Tibial artery (tissue), 4 donors: ENCODE measurements at regions not wholly inside any gene's neighbourhood (a gene's known extent, or its start where the extent isn't known, plus 50 kb on each side); places are given as distances from the start of the nearest gene placed in this dataset.

Experiments used
- DNase-seq, 2 donors: peaks; one replicate each; pipeline ENCODE4 v3.0.0-alpha.2; 2019
- H3K27ac ChIP-seq, 2 donors: fragments of 200-600 bp; sonication (generic) in 1 of 2; 1 replicate in 1 of 2; 2 replicates in 1 of 2; pipeline ENCODE4 v1.5.1; 2018 to 2019; ENCODE audit warnings: mild to moderate bottlenecking in 1 of 2
- H3K27me3 ChIP-seq, 2 donors: fragments of 200-600 bp; sonication (generic) in 1 of 2; one replicate each; pipeline versions ENCODE4 v1.5.1 to v1.6.0; 2016 to 2019
- H3K36me3 ChIP-seq, 3 donors: fragments of 200-600 bp; sonication (generic) in 2 of 3; one replicate each; pipeline ENCODE4 v1.5.1; 2016 to 2019; ENCODE audit warnings: mild to moderate bottlenecking in 2 of 3
- H3K4me1 ChIP-seq, 4 donors: fragments of 200-600 bp; sonication (generic) in 2 of 4; 1 replicate in 3 of 4; 2 replicates in 1 of 4; pipeline ENCODE4 v1.5.1; 2016 to 2019
- H3K4me3 ChIP-seq, 2 donors: fragments of 200-600 bp; sonication (generic) in 1 of 2; 1 replicate in 1 of 2; 2 replicates in 1 of 2; pipeline ENCODE4 v1.5.1; 2018 to 2019; ENCODE audit warnings: mild to moderate bottlenecking in 2 of 2
- H3K9me3 ChIP-seq, 3 donors: fragments of 200-600 bp; sonication (generic) in 1 of 3; one replicate each; pipeline ENCODE4 v1.5.1; 2016 to 2019
- intact Hi-C: fragments of 100-400 bp; cut with DNase I; formaldehyde crosslinking; loops from one replicate; pipeline ENCODE4 v1.15.0; 2023; ENCODE audit warnings: low total_unique reads
- TF ChIP-seq, protein P1 (sequence below), 2 experiments: fragments of 200-600 bp in 1 of 2; fragments of 450-650 bp in 1 of 2; IDR thresholded peaks; one replicate each; pipeline ENCODE4 v1.5.1; 2017 to 2019; ENCODE audit warnings: antibody characterized with exemption in 2 of 2, mild to moderate bottlenecking in 1 of 2, moderate library complexity in 1 of 2

- H3K27ac ChIP-seq, result peak overlapping the region; percentile 55 to 69
- intact Hi-C loops, result no loop called here
Observed at GRCh38 chr17:77728474-77728795, 230.1 kb upstream of the TNRC6C start.

GRCh38 chr17:77728871-77729270, 229.6 kb upstream of the TNRC6C start:
- intact Hi-C loops, result no loop called here
- TF ChIP-seq, protein P1, sequence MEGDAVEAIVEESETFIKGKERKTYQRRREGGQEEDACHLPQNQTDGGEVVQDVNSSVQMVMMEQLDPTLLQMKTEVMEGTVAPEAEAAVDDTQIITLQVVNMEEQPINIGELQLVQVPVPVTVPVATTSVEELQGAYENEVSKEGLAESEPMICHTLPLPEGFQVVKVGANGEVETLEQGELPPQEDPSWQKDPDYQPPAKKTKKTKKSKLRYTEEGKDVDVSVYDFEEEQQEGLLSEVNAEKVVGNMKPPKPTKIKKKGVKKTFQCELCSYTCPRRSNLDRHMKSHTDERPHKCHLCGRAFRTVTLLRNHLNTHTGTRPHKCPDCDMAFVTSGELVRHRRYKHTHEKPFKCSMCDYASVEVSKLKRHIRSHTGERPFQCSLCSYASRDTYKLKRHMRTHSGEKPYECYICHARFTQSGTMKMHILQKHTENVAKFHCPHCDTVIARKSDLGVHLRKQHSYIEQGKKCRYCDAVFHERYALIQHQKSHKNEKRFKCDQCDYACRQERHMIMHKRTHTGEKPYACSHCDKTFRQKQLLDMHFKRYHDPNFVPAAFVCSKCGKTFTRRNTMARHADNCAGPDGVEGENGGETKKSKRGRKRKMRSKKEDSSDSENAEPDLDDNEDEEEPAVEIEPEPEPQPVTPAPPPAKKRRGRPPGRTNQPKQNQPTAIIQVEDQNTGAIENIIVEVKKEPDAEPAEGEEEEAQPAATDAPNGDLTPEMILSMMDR (IDR thresholded peaks at IDR 0.05), result no peak
- H3K4me1 ChIP-seq, result peaks cover 0 to 35% (median 19%) of the 10 kb centered on the region in 4 donors

More at GRCh38 chr17:77728474-77728795, 230.1 kb upstream of the TNRC6C start:
- DNase-seq, result no peak
- TF ChIP-seq, protein P1 (IDR thresholded peaks at IDR 0.05), result no peak
- no peaks in the 10 kb centered on the region for H3K27me3 ChIP-seq
- H3K9me3 ChIP-seq, result no peaks in the 10 kb centered on the region
- H3K36me3 ChIP-seq, result no peaks in the 10 kb centered on the region
- peaks cover 0 to 30% (median 16%) of the 10 kb centered on the region in 4 donors for H3K4me1 ChIP-seq
- H3K4me3 ChIP-seq, result no peak overlapping the region

DNA sequence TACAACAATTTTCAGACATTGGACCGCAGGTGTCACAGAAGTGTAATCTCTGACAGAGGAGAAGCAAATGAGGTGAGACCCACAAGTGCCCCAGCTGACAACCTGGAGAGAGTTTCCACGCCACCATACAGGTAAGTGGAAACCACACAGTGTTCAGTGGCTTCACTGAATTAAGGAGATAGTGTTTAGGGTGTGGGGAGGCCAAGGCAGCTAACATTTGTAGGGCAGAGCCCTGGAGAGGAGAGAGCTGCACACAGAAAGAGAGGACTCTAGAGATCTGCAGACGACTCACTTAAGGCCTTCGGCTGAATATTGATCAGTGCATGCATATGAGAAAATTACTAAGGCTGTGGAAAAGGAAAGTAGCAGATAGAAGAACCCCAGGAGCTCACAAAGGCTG, 228.9 kb upstream of the TNRC6C start:
- intact Hi-C loops, result no loop called here
- no peak for DNase-seq

More at GRCh38 chr17:77728871-77729270, 229.6 kb upstream of the TNRC6C start:
- no peaks in the 10 kb centered on the region for H3K27me3 ChIP-seq
- peak in 1 of 2 donors; percentile 20 for DNase-seq
- peak overlapping the region in 1 of 2 donors; percentile 69 for H3K27ac ChIP-seq
- H3K9me3 ChIP-seq, result no peaks in the 10 kb centered on the region
- H3K4me3 ChIP-seq, result no peak overlapping the region
- no peaks in the 10 kb centered on the region for H3K36me3 ChIP-seq

DNA sequence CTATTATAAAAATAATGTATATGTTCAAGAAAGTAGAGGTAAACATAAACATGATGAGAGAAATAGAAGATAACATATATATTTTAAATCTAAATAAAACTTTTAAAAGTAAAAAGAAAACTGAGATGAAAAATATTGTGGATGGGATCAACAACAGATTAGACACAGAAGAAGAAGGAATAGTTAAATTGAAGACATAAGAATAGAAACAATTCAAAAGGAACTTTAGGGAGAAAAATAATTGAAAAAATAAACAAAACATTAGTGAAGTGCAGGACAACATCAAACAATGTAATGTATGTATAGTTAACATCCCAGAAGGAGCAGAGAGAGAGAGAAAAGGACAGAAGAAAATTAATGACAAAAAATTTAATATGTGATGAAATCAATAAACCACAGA, 228.1 kb upstream of the TNRC6C start:
- Histone ChIP-seq H3K4me1 (peaks cover 7 to 50% (median 34%) of the 10 kb centered on the region in 4 donors), H3K36me3 (no peaks in the 10 kb centered on the region), H3K27me3 (no peaks in the 10 kb centered on the region), H3K9me3 (no peaks in the 10 kb centered on the region), H3K4me3 (no peak overlapping the region), H3K27ac (no peak overlapping the region)
- DNase-seq, result no peak
- TF ChIP-seq, protein P1 (IDR thresholded peaks at IDR 0.05), result no peak
- intact Hi-C loops, result loop anchor here (5.0 kb wide), 1 partner anchor 188 kb away; no protein-coding TSS in a partner anchor

More for the DNA sequence above, 228.9 kb upstream of the TNRC6C start:
- H3K4me3 ChIP-seq, result no peak overlapping the region
- H3K4me1 ChIP-seq, result peaks cover 0 to 42% (median 26%) of the 10 kb centered on the region in 4 donors
- H3K27me3 ChIP-seq, result no peaks in the 10 kb centered on the region
- no peak overlapping the region for H3K27ac ChIP-seq
- H3K9me3 ChIP-seq, result no peaks in the 10 kb centered on the region
- H3K36me3 ChIP-seq, result no peaks in the 10 kb centered on the region
- TF ChIP-seq, protein P1 (IDR thresholded peaks at IDR 0.05), result no peak

GRCh38 chr17:77733576-77734296, 224.8 kb upstream of the TNRC6C start:
- peak overlapping the region; percentile 80 to 88 for H3K27ac ChIP-seq
- H3K27me3 ChIP-seq, result no peaks in the 10 kb centered on the region
- TF ChIP-seq, protein P1 (IDR thresholded peaks at IDR 0.05), result no peak
- no peaks in the 10 kb centered on the region for H3K9me3 ChIP-seq
- peak overlapping the region in 1 of 2 donors; percentile 1 for H3K4me3 ChIP-seq
- no peaks in the 10 kb centered on the region for H3K36me3 ChIP-seq
- intact Hi-C loops, result loop anchor here (2.0 to 5.0 kb wide), 2 partner anchors 131 to 191 kb away; no protein-coding TSS in a partner anchor
- H3K4me1 ChIP-seq, result peaks cover 9 to 59% (median 45%) of the 10 kb centered on the region in 4 donors
- peak in 1 of 2 donors; percentile 28 for DNase-seq
